K562 (cell line): ENCODE measurements at regions not wholly inside any gene's neighbourhood (a gene's known extent, or its start where the extent isn't known, plus 50 kb on each side); places are given as distances from the start of the nearest gene placed in this dataset.

Source experiments
- ATAC-seq: fragments of 200-7000 bp; cut with Tn5 transposase; 3 replicates; pipeline ENCODE4 v1.9.1; 2020; ENCODE audit warnings: moderate library complexity
- BruUV-seq: library from RNA; stranded (reverse); fragments of 400-500 nt; replicated peaks from 2 replicates; lab custom pipeline; 2021; lab: Mats Ljungman, UMichigan
- CTCF ChIA-PET: fragments of 300-600 bp; formaldehyde crosslinking; extraction: SDS; loops from one replicate; lab custom pipeline; 2021; ENCODE audit warnings: low intra/inter-chr PET ratio; lab: Yijun Ruan, JAX
- POLR2A ChIA-PET: fragments of 300-600, 350-650 bp; sonication (Branson Sonifier 250); formaldehyde crosslinking; extraction: SDS; loops from one replicate; lab custom pipeline; 2021; ENCODE audit warnings: antibody characterized with exemption, inconsistent platforms; lab: Yijun Ruan, JAX
- DNase-seq, 4 experiments: peaks; one replicate each; pipeline versions ENCODE4 v3.0.0 to v3.0.0-alpha.2; 2011 to 2018; ENCODE audit warnings: low spot score in 3 of 4, mixed read lengths in 3 of 4; ENCODE audit errors: extremely low read depth in 1 of 4
- FAIRE-seq: peaks from 2 replicates; lab custom pipeline; 2011; peaks lifted over from hg19 to GRCh38; lab: Jason Lieb, UNC
- H2AFZ ChIP-seq: 2 replicates; pipeline ENCODE4 v1.6.0; 2011; ENCODE audit warnings: low read depth, low read length, control low read depth, inconsistent platforms
- H3K27ac ChIP-seq: fragments of 200-600 bp; 3 replicates; pipeline ENCODE4 v1.8.0; 2011; ENCODE audit warnings: low read depth, mild to moderate bottlenecking, control low read depth, inconsistent platforms, low read length, moderate library complexity, mixed read lengths; ENCODE audit errors: extremely low read depth
- H3K27me3 ChIP-seq, 2 experiments: fragments of 300-600 bp in 1 of 2; 2 replicates in 1 of 2; 3 replicates in 1 of 2; pipeline versions ENCODE4 v1.6.0 to v1.8.0; 2011; ENCODE audit warnings: inconsistent platforms in 2 of 2, low read length in 2 of 2, mild to moderate bottlenecking in 1 of 2, mixed read lengths in 1 of 2, moderate library complexity in 1 of 2; ENCODE audit not compliant: control insufficient read depth in 2 of 2, insufficient read depth in 2 of 2
- H3K36me3 ChIP-seq: fragments of 300-600 bp; 3 replicates; pipeline ENCODE4 v1.8.0; 2011; ENCODE audit warnings: mild to moderate bottlenecking, low read length, inconsistent platforms; ENCODE audit not compliant: control insufficient read depth, insufficient read depth
- H3K4me1 ChIP-seq, 2 experiments: fragments of 200-600 bp in 1 of 2; replicated peaks in 1 of 2; 2 replicates in 1 of 2; 3 replicates in 1 of 2; pipeline versions ENCODE4 v1.5.1 to v1.8.0; 2011; ENCODE audit warnings: inconsistent platforms in 2 of 2, low read length in 2 of 2, mild to moderate bottlenecking in 1 of 2, mixed read lengths in 1 of 2, moderate library complexity in 1 of 2; ENCODE audit not compliant: control insufficient read depth in 2 of 2, insufficient read depth in 2 of 2
- H3K4me2 ChIP-seq: 2 replicates; pipeline ENCODE4 v1.6.1; 2011; ENCODE audit warnings: low read length, control low read depth, inconsistent platforms, mixed read lengths; ENCODE audit not compliant: insufficient read depth
- H3K4me3 ChIP-seq: fragments of 200-600 bp; sonication (generic), shearing (Covaris generic); 2 replicates; pipeline ENCODE4 v1.5.1; 2016; ENCODE audit warnings: control low read depth, inconsistent platforms
- H3K79me2 ChIP-seq: fragments of 200-600 bp; 3 replicates; pipeline ENCODE4 v1.8.0; 2011; ENCODE audit warnings: low read length, inconsistent platforms; ENCODE audit not compliant: control insufficient read depth, insufficient read depth
- H3K9ac ChIP-seq, 2 experiments: 2 replicates each; pipeline versions ENCODE4 v1.6.0 to v1.6.1; 2011; ENCODE audit warnings: low read depth in 2 of 2, low read length in 2 of 2, control low read depth in 1 of 2, inconsistent platforms in 1 of 2, mild to moderate bottlenecking in 1 of 2, mixed read lengths in 1 of 2; ENCODE audit not compliant: insufficient read depth in 1 of 2
- H3K9me1 ChIP-seq: one replicate; pipeline ENCODE4 v1.6.0; 2011; ENCODE audit warnings: inconsistent platforms, mild to moderate bottlenecking, low read length, moderate library complexity; ENCODE audit not compliant: control insufficient read depth, insufficient read depth
- H3K9me3 ChIP-seq: replicated peaks from 2 replicates; pipeline ENCODE4 v1.5.1; 2011; ENCODE audit warnings: low read depth, low read length, inconsistent platforms; ENCODE audit not compliant: control insufficient read depth, insufficient read depth
- H4K20me1 ChIP-seq: replicated peaks from 2 replicates; pipeline ENCODE4 v1.6.1; 2011; ENCODE audit warnings: low read length, inconsistent platforms, mixed read lengths; ENCODE audit not compliant: control insufficient read depth, insufficient read depth
- ETS1 ChIP-seq: conservative IDR thresholded peaks from 2 replicates; pipeline ENCODE4 v1.6.1; 2011; ENCODE audit warnings: low read depth, mild to moderate bottlenecking, low read length; ENCODE audit not compliant: control insufficient read depth
- GABPA ChIP-seq: fragments of 200-800 bp; sonication (Bioruptor generic); conservative IDR thresholded peaks from 2 replicates; pipeline ENCODE4 v1.6.1; 2016; ENCODE audit warnings: low read depth, missing genetic modification characterization, missing compliant biosample characterization
- PBX2 ChIP-seq, 2 experiments: IDR thresholded peaks in 1 of 2; conservative IDR thresholded peaks in 1 of 2; 2 replicates each; pipeline ENCODE4 v1.6.1; 2016; ENCODE audit warnings: low read depth in 2 of 2, mild to moderate bottlenecking in 1 of 2, missing compliant biosample characterization in 1 of 2, missing genetic modification characterization in 1 of 2, moderate library complexity in 1 of 2
- SNAPC5 ChIP-seq: fragments of 250-450 bp; sonication (Bioruptor Pico); IDR thresholded peaks from 2 replicates; pipeline ENCODE4 v1.8.0; 2021; ENCODE audit warnings: moderate library complexity, mild to moderate bottlenecking, inconsistent platforms
- ZC3H8 ChIP-seq: fragments of 450-650 bp; IDR thresholded peaks from 2 replicates; pipeline ENCODE4 v1.6.1; 2017
- ZKSCAN3 ChIP-seq: fragments of 250-450 bp; sonication (Bioruptor Pico); IDR thresholded peaks from 2 replicates; pipeline ENCODE4 v1.4.0; 2020
- ZNF197 ChIP-seq: fragments of 200-800 bp; sonication (Bioruptor generic); IDR thresholded peaks from 2 replicates; pipeline ENCODE4 v1.6.1; 2016; ENCODE audit warnings: low read depth, missing genetic modification characterization, missing compliant biosample characterization
- ZNF512 ChIP-seq: IDR thresholded peaks from 2 replicates; pipeline ENCODE4 v1.6.1; 2016; ENCODE audit warnings: missing genetic modification characterization, missing compliant biosample characterization
- ZNF589 ChIP-seq: fragments of 200-800 bp; sonication (Bioruptor generic); IDR thresholded peaks from 2 replicates; pipeline ENCODE4 v1.6.1; 2016; ENCODE audit warnings: low read depth, missing genetic modification characterization, missing compliant biosample characterization
- ZNF655 ChIP-seq: fragments of 250-450 bp; sonication (Bioruptor Pico); IDR thresholded peaks from 2 replicates; pipeline ENCODE4 v1.5.0; 2021
- ZNF76 ChIP-seq: fragments of 250-450 bp; sonication (Bioruptor Pico); IDR thresholded peaks from 2 replicates; pipeline ENCODE4 v1.4.0; 2020; ENCODE audit warnings: mild to moderate bottlenecking, moderate library complexity, borderline replicate concordance
- WGBS: fragments of 100-300 bp; shearing (Covaris generic); methylation state at CpG from one replicate; pipeline ENCODE4 v1.1.6; 2016; ENCODE audit warnings: low coverage, mixed read lengths; ENCODE audit not compliant: insufficient coverage; ENCODE audit errors: missing lambda C conversion rate; 5-methylcytosine and 5-hydroxymethylcytosine counted together
- in situ Hi-C: fragments of 300-500 bp; cut with MboI; formaldehyde crosslinking; loops from 4 replicates; pipeline ENCODE4 v1.15.0; 2018; ENCODE audit warnings: inconsistent platforms, mixed read lengths
- intact Hi-C: fragments of 100-400 bp; cut with micrococcal nuclease; formaldehyde crosslinking; loops from 2 replicates; pipeline ENCODE4 v1.14.2; 2022

GRCh38 chr2:187884003-187884402, 329.8 kb upstream of the TFPI start:
- Histone ChIP-seq H3K9ac (no peak overlapping the region), H3K9me3 (no peaks in the 10 kb centered on the region), H3K27me3 (no peaks in the 10 kb centered on the region), H2AFZ (no peak overlapping the region), H3K9me1 (no peaks in the 10 kb centered on the region), H4K20me1 (no peaks in the 10 kb centered on the region), H3K4me1 (no peaks in the 10 kb centered on the region), H3K4me2 (no peak overlapping the region), H3K4me3 (no peak overlapping the region), H3K27ac (no peak overlapping the region), H3K79me2 (no peaks in the 10 kb centered on the region), H3K36me3 (no peaks in the 10 kb centered on the region)
- POLR2A ChIA-PET, result no interaction called here
- intact Hi-C loops (no loop called here), in situ Hi-C loops (no loop called here)
- DNase-seq (no peak), ATAC-seq (no peak), FAIRE-seq (no peak)
- 0% methylated on average over 1 of the region's 1 CpG for WGBS
- CTCF ChIA-PET, result no interaction called here
- no TSS peak for BruUV-seq
- no peak for TF ChIP-seq ZNF655 (CRISPR knock-in tag)
- TF ChIP-seq ZC3H8, result no peak
- TF ChIP-seq ETS1, result no peak
- TF ChIP-seq ZNF512, result no peak
- TF ChIP-seq ZKSCAN3, result no peak
- no peak for TF ChIP-seq ZNF197 (CRISPR knock-in tag)
- TF ChIP-seq ZNF589 (CRISPR knock-in tag), result no peak
- no peak for TF ChIP-seq ZNF76 (CRISPR knock-in tag)
- TF ChIP-seq GABPA, result no peak
- TF ChIP-seq SNAPC5 (CRISPR knock-in tag), result no peak
- no peak for TF ChIP-seq PBX2 (CRISPR knock-in tag; IDR thresholded peaks at IDR 0.05; ENCODE audit: low read depth)
- no peak for TF ChIP-seq PBX2 (tag; conservative IDR thresholded peaks at IDR 0.05; ENCODE audit: low read depth)
